MM.1S (cell line): ENCODE measurements at regions not wholly inside any gene's neighbourhood (a gene's known extent, or its start where the extent isn't known, plus 50 kb on each side); places are given as distances from the start of the nearest gene placed in this dataset.

Experiments used
- CTCF ChIP-seq: fragments of 300-600 bp; sonication (generic); IDR thresholded peaks from 2 replicates; pipeline ENCODE4 v1.5.1; 2016; ENCODE audit warnings: antibody characterized with exemption, low read length, mixed read lengths
- EZH2 ChIP-seq: fragments of 300-600 bp; sonication (generic); optimal IDR thresholded peaks from 2 replicates; pipeline ENCODE3; 2017; ENCODE audit warnings: low read depth, mild to moderate bottlenecking, antibody characterized with exemption, low read length, mixed read lengths

- no peak for TF ChIP-seq CTCF
- no peak for TF ChIP-seq EZH2
Observed at GRCh38 chr4:27947302-27947701, 1086.7 kb downstream of the STIM2 start.
